Endothelial cell of umbilical vein (primary cell): ENCODE measurements at regions not wholly inside any gene's neighbourhood (a gene's known extent, or its start where the extent isn't known, plus 50 kb on each side); places are given as distances from the start of the nearest gene placed in this dataset.

Source experiments
- BruUV-seq: library from RNA; stranded (reverse); fragments of 400-500 nt; replicated peaks from 2 replicates; lab custom pipeline; 2021; lab: Mats Ljungman, UMichigan
- CTCF ChIA-PET: fragments of 300-600, 350-600 bp; sonication (Branson Sonifier 250); formaldehyde crosslinking; loops from one replicate; lab custom pipeline; 2021; ENCODE audit warnings: antibody characterized with exemption, inconsistent platforms; lab: Charles Lee
- POLR2A ChIA-PET: fragments of 300-600, 350-600 bp; sonication (Branson Sonifier 250); formaldehyde crosslinking; loops from one replicate; lab custom pipeline; 2021; ENCODE audit warnings: antibody characterized with exemption, inconsistent platforms; lab: Charles Lee
- DNase-seq: peaks from one replicate; pipeline ENCODE4 v3.0.0-alpha.2; 2011; ENCODE audit warnings: low read depth, low spot score
- FAIRE-seq: peaks from 2 replicates; lab custom pipeline; 2011; peaks lifted over from hg19 to GRCh38; lab: Jason Lieb, UNC
- H2AFZ ChIP-seq: 2 replicates; pipeline ENCODE4 v1.6.0; 2012; ENCODE audit warnings: low read depth, low read length, control low read depth, inconsistent platforms
- H3K27ac ChIP-seq: 2 replicates; pipeline ENCODE4 v1.5.1; 2011; ENCODE audit warnings: low read depth, mild to moderate bottlenecking, control low read depth, low read length, moderate library complexity; ENCODE audit not compliant: insufficient read depth
- H3K27me3 ChIP-seq, 2 experiments: 2 replicates each; pipeline versions ENCODE4 v1.6.0 to v1.6.1; 2011; ENCODE audit warnings: low read length in 2 of 2, mixed read lengths in 1 of 2; ENCODE audit not compliant: control insufficient read depth in 2 of 2, insufficient read depth in 2 of 2
- H3K36me3 ChIP-seq, 2 experiments: 2 replicates in 1 of 2; 3 replicates in 1 of 2; pipeline ENCODE4 v1.5.1; 2011; ENCODE audit warnings: low read length in 2 of 2, mild to moderate bottlenecking in 1 of 2, moderate library complexity in 1 of 2; ENCODE audit not compliant: control insufficient read depth in 2 of 2, insufficient read depth in 2 of 2; ENCODE audit errors: extremely low read depth in 1 of 2
- H3K4me1 ChIP-seq: 3 replicates; pipeline ENCODE4 v1.5.1; 2011; ENCODE audit warnings: mild to moderate bottlenecking, low read length; ENCODE audit not compliant: control insufficient read depth, insufficient read depth; ENCODE audit errors: extremely low read depth
- H3K4me2 ChIP-seq: 2 replicates; pipeline ENCODE4 v1.6.1; 2011; ENCODE audit warnings: low read length, control low read depth, mixed read lengths; ENCODE audit not compliant: insufficient read depth
- H3K4me3 ChIP-seq, 3 experiments: fragments of 200-600 bp in 1 of 3; sonication (generic), shearing (Covaris generic) in 1 of 3; replicated peaks in 1 of 3; 2 replicates each; pipeline ENCODE4 v1.5.1; 2011 to 2016; ENCODE audit warnings: control low read depth in 3 of 3, low read length in 3 of 3, mild to moderate bottlenecking in 2 of 3, inconsistent platforms in 1 of 3, low read depth in 1 of 3, moderate library complexity in 1 of 3; ENCODE audit not compliant: insufficient read depth in 1 of 3
- H3K79me2 ChIP-seq: 2 replicates; pipeline ENCODE4 v1.6.0; 2012; ENCODE audit warnings: low read length, inconsistent platforms; ENCODE audit not compliant: control insufficient read depth, insufficient read depth
- H3K9ac ChIP-seq: replicated peaks from 2 replicates; pipeline ENCODE3; 2011; ENCODE audit warnings: low read length, control low read depth; ENCODE audit not compliant: insufficient read depth; ENCODE audit errors: extremely low read depth
- H3K9me1 ChIP-seq: replicated peaks from 3 replicates; pipeline ENCODE4 v1.6.0; 2011; ENCODE audit warnings: mild to moderate bottlenecking, low read length; ENCODE audit not compliant: control insufficient read depth, insufficient read depth; ENCODE audit errors: extremely low read depth
- H3K9me3 ChIP-seq: replicated peaks from 2 replicates; pipeline ENCODE4 v1.5.1; 2012; ENCODE audit warnings: low read length, inconsistent platforms; ENCODE audit not compliant: control insufficient read depth, insufficient read depth
- H4K20me1 ChIP-seq: replicated peaks from 2 replicates; pipeline ENCODE3; 2011; ENCODE audit warnings: mild to moderate bottlenecking, low read length; ENCODE audit not compliant: control insufficient read depth, insufficient read depth; ENCODE audit errors: extremely low read depth
- EZH2 ChIP-seq: IDR thresholded peaks from 2 replicates; pipeline ENCODE4 v1.6.1; 2012; ENCODE audit warnings: borderline replicate concordance, low read depth, mild to moderate bottlenecking, moderate library complexity, low read length, inconsistent platforms; ENCODE audit not compliant: severe bottlenecking
- FOS ChIP-seq: IDR thresholded peaks from 2 replicates; pipeline ENCODE4 v1.6.1; 2011; ENCODE audit warnings: mild to moderate bottlenecking, low read length, moderate library complexity, borderline replicate concordance; ENCODE audit not compliant: insufficient read depth
- GATA2 ChIP-seq: IDR thresholded peaks from 2 replicates; pipeline ENCODE4 v1.7.0; 2011; ENCODE audit warnings: low read depth, mild to moderate bottlenecking, moderate library complexity, mixed read lengths, low read length; ENCODE audit not compliant: insufficient read length, insufficient read depth
- JUN ChIP-seq: IDR thresholded peaks from 2 replicates; pipeline ENCODE4 v1.6.1; 2011; ENCODE audit warnings: borderline replicate concordance, low read depth; ENCODE audit not compliant: insufficient read length, insufficient read depth
- MYC ChIP-seq: IDR thresholded peaks from one replicate; pipeline ENCODE4 v1.6.1; 2011; ENCODE audit warnings: mild to moderate bottlenecking, low read depth, low read length
- POLR2A ChIP-seq: IDR thresholded peaks from 2 replicates; pipeline ENCODE4 v1.6.1; 2012; ENCODE audit warnings: low read depth, mild to moderate bottlenecking, control low read depth, low read length
- POLR2AphosphoS5 ChIP-seq: IDR thresholded peaks from 2 replicates; pipeline ENCODE4 v1.6.1; 2012; ENCODE audit warnings: low read depth, mild to moderate bottlenecking, control low read depth, low read length, moderate library complexity; ENCODE audit not compliant: insufficient read depth
- dilution Hi-C: fragments of 300-500 bp; cut with MboI; formaldehyde crosslinking; loops from one replicate; pipeline ENCODE4 v1.15.0; 2019; ENCODE audit warnings: low sequenced_read_pairs; ENCODE audit not compliant: extremely low pct_ligation_motif_present
- intact Hi-C: fragments of 100-400 bp; cut with micrococcal nuclease; formaldehyde crosslinking; loops from one replicate; pipeline ENCODE4 v1.10.0; 2022
- TF ChIP-seq, protein P1 (sequence below): IDR thresholded peaks from 2 replicates; pipeline ENCODE4 v1.6.1; 2011; ENCODE audit not compliant: insufficient read depth, insufficient read length

DNA sequence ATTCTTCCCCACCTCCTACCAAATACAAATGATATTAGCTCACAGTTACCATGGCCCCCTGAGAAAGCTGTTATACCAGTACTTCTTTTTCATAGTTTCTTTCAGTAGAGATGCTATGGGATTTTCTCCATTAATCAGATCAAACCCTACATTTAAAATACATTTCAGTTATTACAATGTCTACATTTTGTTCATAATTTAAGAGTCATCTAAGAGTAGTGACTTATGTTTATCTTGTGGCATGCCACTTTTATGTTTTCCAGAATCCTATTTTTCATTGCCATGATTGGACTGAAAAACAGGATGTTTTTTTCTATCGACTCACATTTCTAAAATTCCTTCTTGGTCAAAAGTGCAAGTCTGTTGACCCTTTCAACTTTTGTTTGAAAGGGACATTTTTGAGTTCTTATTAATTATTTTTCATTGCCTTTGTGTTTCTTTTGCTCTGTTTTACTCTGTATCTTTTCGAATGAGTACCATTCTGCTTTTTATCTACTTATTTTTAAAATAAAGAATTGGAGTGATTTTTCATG, 77.4 kb upstream of the ANXA1 start:
- no peaks in the 10 kb centered on the region for H3K79me2 ChIP-seq
- no peaks in the 10 kb centered on the region for H3K9me1 ChIP-seq
- H3K4me1 ChIP-seq: peaks cover 20% of the 10 kb centered on the region
- peak overlapping the region; percentile 82 for H3K27ac ChIP-seq
- peak overlapping the region; percentile 56 for H3K9ac ChIP-seq
- H3K4me3 ChIP-seq: peak overlapping the region in 1 of 3 experiments; percentile 11
- H4K20me1 ChIP-seq: no peaks in the 10 kb centered on the region
- FAIRE-seq (peak; percentile 37), DNase-seq (peak; percentile 88)
- intact Hi-C loops (loop anchor here (1.0 to 2.0 kb wide), 4 partner anchors 51 to 86 kb away; no protein-coding TSS in a partner anchor), dilution Hi-C loops (no loop called here)
- H3K36me3 ChIP-seq: no peaks in the 10 kb centered on the region
- H3K9me3 ChIP-seq: no peaks in the 10 kb centered on the region
- no peaks in the 10 kb centered on the region for H3K27me3 ChIP-seq
- TF ChIP-seq JUN (peak; percentile 32), EZH2 (no peak), POLR2A (peak; percentile 24), POLR2AphosphoS5 (no peak)
- peak overlapping the region; percentile 73 for H3K4me2 ChIP-seq
- H2AFZ ChIP-seq: peak overlapping the region; percentile 65
- ChIA-PET CTCF (interaction anchor here (1.2 to 2.2 kb wide), 7 partner anchors 8 to 217 kb away, joined by 3 to 12 read pairs (median 5); no protein-coding TSS in a partner anchor), POLR2A (no interaction called here)
- no TSS peak for BruUV-seq

DNA sequence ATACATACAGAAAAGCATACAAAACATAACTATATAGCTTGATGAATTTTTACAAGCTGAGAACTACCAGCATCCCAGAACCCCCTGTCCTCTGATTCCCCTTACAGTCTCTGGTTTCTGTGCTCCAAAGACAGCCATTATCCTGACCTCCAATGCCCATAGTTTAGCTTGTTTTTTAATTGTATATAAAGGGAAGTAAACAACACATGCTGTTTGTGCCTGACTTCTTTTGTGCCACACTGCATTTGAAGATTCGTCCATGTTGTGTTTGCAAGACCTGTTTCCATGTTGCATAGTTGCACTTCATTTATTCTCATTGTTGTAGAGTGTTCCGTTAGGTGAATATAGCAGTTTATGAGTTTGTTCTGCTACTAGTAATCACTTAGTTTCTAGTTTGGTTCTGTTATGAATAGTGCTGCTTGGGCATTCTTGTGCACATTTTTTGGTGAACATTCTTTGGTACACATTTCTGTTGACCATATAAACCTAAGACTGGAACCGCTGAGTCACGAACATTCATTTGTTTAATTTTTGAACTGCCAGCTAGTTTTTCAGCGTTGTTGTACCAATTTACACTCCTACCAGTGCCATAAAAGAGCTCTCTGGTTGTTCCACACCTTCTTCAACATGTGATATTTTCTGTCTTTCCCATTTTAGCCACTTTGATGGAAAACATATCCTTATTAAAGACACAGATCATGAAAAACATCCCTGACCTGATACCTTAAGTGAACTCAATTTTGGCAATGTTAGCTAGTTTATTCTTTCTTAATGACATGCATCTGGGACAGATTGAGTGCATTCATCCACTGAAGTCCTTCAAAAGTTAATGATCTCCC, 78.1 kb upstream of the ANXA1 start:
- POLR2A ChIA-PET: interaction anchor here (0.5 kb wide), 1 partner anchor 23 kb away, joined by 3 read pairs; no protein-coding TSS in a partner anchor
- peak overlapping the region; percentile 65 for H2AFZ ChIP-seq
- H3K9me3 ChIP-seq: no peaks in the 10 kb centered on the region
- BruUV-seq: TSS peak; percentile 87
- no peak for DNase-seq
- intact Hi-C loops (loop anchor here (1.0 to 2.0 kb wide), 4 partner anchors 50 to 85 kb away; no protein-coding TSS in a partner anchor), dilution Hi-C loops (no loop called here)
- no peak overlapping the region for H3K4me3 ChIP-seq
- peak overlapping the region; percentile 82 for H3K27ac ChIP-seq
- no peak for TF ChIP-seq EZH2
- TF ChIP-seq, protein P1, sequence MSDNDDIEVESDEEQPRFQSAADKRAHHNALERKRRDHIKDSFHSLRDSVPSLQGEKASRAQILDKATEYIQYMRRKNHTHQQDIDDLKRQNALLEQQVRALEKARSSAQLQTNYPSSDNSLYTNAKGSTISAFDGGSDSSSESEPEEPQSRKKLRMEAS: no peak
- TF ChIP-seq JUN: no peak
- no peak for TF ChIP-seq GATA2
- no peak for TF ChIP-seq MYC
- TF ChIP-seq FOS: no peak
- TF ChIP-seq POLR2AphosphoS5: no peak
- CTCF ChIA-PET: interaction anchor here (0.8 to 2.2 kb wide), 8 partner anchors 9 to 216 kb away, joined by 3 to 12 read pairs (median 4); no protein-coding TSS in a partner anchor
- no peaks in the 10 kb centered on the region for H4K20me1 ChIP-seq
- H3K4me1 ChIP-seq: peaks cover 20% of the 10 kb centered on the region
- FAIRE-seq: no peak
- no peaks in the 10 kb centered on the region for H3K9me1 ChIP-seq
- no peaks in the 10 kb centered on the region for H3K27me3 ChIP-seq
- peak overlapping the region; percentile 56 for H3K9ac ChIP-seq
- peak overlapping the region; percentile 73 for H3K4me2 ChIP-seq
- H3K79me2 ChIP-seq: no peaks in the 10 kb centered on the region
- no peaks in the 10 kb centered on the region for H3K36me3 ChIP-seq
